Astrocyte (in vitro differentiated cells and primary cell): ENCODE measurements at regions not wholly inside any gene's neighbourhood (a gene's known extent, or its start where the extent isn't known, plus 50 kb on each side); places are given as distances from the start of the nearest gene placed in this dataset.

Source experiments
- EZH2 ChIP-seq: IDR thresholded peaks from 2 replicates; pipeline ENCODE4 v1.6.1; 2012; ENCODE audit warnings: mild to moderate bottlenecking, low read length, inconsistent platforms; ENCODE audit not compliant: insufficient read depth
- TF ChIP-seq, protein P1 (sequence below): IDR thresholded peaks from 2 replicates; pipeline ENCODE4 v1.5.1; 2011; ENCODE audit warnings: low read depth, mild to moderate bottlenecking, inconsistent platforms, low read length, moderate library complexity; ENCODE audit not compliant: insufficient read depth

DNA sequence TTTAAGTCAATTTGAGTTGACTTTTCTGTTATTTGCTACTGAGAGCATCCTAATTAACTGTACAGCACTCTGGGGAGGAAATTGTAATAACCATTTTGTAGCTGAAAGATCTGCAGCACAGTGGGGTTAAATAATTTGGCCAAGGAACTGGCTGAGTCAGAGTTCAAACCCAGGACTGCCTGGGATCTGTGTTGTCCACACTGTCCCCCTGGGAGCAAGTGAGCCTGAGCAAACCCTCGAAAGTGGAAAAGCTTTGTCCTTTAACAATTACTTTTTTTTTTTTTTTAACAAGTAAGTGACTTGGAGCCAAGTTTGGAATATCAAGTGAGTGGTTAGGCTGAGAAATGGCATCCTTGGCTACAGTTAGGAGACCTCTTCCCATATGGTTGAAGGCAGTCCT is 247.2 kb upstream of the CCDC196 start:
- TF ChIP-seq, protein P1, sequence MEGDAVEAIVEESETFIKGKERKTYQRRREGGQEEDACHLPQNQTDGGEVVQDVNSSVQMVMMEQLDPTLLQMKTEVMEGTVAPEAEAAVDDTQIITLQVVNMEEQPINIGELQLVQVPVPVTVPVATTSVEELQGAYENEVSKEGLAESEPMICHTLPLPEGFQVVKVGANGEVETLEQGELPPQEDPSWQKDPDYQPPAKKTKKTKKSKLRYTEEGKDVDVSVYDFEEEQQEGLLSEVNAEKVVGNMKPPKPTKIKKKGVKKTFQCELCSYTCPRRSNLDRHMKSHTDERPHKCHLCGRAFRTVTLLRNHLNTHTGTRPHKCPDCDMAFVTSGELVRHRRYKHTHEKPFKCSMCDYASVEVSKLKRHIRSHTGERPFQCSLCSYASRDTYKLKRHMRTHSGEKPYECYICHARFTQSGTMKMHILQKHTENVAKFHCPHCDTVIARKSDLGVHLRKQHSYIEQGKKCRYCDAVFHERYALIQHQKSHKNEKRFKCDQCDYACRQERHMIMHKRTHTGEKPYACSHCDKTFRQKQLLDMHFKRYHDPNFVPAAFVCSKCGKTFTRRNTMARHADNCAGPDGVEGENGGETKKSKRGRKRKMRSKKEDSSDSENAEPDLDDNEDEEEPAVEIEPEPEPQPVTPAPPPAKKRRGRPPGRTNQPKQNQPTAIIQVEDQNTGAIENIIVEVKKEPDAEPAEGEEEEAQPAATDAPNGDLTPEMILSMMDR, result no peak
- no peak for TF ChIP-seq EZH2
